Astrocyte (in vitro differentiated cells and primary cell): ENCODE measurements at regions not wholly inside any gene's neighbourhood (a gene's known extent, or its start where the extent isn't known, plus 50 kb on each side); places are given as distances from the start of the nearest gene placed in this dataset.

ENCODE experiments used
- EZH2 ChIP-seq: IDR thresholded peaks from 2 replicates; pipeline ENCODE4 v1.6.1; 2012; ENCODE audit warnings: mild to moderate bottlenecking, low read length, inconsistent platforms; ENCODE audit not compliant: insufficient read depth
- TF ChIP-seq, protein P1 (sequence below): IDR thresholded peaks from 2 replicates; pipeline ENCODE4 v1.5.1; 2011; ENCODE audit warnings: low read depth, mild to moderate bottlenecking, inconsistent platforms, low read length, moderate library complexity; ENCODE audit not compliant: insufficient read depth

DNA sequence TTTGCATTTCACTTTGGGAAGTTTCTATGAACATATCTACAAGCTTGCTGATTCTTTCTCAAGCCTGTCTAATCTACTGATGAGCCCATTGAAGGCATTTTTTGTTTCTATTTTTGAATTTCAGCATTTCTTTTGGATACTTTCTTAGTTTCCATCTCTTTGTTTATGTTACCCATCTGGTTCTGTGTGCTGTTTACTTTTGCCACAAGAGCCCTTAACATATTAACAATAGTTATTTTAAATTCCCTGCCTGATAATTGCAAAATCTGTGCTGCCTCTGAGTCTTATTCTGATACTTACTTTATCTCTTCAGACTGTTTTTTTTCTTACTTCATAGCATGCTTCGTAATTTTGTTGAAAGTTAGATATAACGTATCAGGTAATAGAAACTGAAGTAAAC lies 75.8 kb upstream of the ZRANB2 start:
- TF ChIP-seq, protein P1, sequence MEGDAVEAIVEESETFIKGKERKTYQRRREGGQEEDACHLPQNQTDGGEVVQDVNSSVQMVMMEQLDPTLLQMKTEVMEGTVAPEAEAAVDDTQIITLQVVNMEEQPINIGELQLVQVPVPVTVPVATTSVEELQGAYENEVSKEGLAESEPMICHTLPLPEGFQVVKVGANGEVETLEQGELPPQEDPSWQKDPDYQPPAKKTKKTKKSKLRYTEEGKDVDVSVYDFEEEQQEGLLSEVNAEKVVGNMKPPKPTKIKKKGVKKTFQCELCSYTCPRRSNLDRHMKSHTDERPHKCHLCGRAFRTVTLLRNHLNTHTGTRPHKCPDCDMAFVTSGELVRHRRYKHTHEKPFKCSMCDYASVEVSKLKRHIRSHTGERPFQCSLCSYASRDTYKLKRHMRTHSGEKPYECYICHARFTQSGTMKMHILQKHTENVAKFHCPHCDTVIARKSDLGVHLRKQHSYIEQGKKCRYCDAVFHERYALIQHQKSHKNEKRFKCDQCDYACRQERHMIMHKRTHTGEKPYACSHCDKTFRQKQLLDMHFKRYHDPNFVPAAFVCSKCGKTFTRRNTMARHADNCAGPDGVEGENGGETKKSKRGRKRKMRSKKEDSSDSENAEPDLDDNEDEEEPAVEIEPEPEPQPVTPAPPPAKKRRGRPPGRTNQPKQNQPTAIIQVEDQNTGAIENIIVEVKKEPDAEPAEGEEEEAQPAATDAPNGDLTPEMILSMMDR: no peak
- no peak for TF ChIP-seq EZH2
